DOHH2 (cell line): ENCODE measurements at regions not wholly inside any gene's neighbourhood (a gene's known extent, or its start where the extent isn't known, plus 50 kb on each side); places are given as distances from the start of the nearest gene placed in this dataset.

Source experiments
- EZH2phosphoT487 ChIP-seq: fragments of 200-600 bp; sonication (generic); IDR thresholded peaks from 2 replicates; pipeline ENCODE4 v1.6.1; 2017; ENCODE audit warnings: borderline replicate concordance, mild to moderate bottlenecking, antibody characterized with exemption, low read length, moderate library complexity, mixed read lengths
- TF ChIP-seq, protein P1 (sequence below): fragments of 200-600 bp; sonication (generic); IDR thresholded peaks from one replicate; pipeline ENCODE4 v1.5.1; 2014; ENCODE audit warnings: antibody characterized with exemption, mild to moderate bottlenecking, low read depth, low read length; ENCODE audit not compliant: poor library complexity, severe bottlenecking

DNA sequence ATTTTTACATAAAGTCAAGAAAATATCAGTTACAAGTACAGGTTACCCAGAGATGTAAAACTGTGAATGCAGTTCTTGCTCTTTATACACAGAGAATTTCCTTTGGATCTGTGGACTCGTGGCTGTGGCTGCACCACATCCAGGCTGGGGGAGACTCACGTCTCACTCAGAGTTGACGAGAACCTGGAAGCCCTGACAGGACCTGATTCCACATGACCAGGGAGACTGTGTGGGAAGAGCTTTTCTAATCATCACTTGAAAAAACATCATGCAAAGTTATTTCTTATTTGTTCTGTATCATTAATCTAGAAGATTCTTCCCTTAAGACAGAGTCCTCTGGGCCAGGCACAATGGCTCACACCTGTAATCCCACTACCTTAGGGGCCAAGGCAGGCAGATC, 1159.0 kb downstream of the RPIA start:
- TF ChIP-seq, protein P1, sequence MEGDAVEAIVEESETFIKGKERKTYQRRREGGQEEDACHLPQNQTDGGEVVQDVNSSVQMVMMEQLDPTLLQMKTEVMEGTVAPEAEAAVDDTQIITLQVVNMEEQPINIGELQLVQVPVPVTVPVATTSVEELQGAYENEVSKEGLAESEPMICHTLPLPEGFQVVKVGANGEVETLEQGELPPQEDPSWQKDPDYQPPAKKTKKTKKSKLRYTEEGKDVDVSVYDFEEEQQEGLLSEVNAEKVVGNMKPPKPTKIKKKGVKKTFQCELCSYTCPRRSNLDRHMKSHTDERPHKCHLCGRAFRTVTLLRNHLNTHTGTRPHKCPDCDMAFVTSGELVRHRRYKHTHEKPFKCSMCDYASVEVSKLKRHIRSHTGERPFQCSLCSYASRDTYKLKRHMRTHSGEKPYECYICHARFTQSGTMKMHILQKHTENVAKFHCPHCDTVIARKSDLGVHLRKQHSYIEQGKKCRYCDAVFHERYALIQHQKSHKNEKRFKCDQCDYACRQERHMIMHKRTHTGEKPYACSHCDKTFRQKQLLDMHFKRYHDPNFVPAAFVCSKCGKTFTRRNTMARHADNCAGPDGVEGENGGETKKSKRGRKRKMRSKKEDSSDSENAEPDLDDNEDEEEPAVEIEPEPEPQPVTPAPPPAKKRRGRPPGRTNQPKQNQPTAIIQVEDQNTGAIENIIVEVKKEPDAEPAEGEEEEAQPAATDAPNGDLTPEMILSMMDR = no peak
- TF ChIP-seq EZH2phosphoT487 = no peak
